HL-60 (cell line): ENCODE measurements at regions not wholly inside any gene's neighbourhood (a gene's known extent, or its start where the extent isn't known, plus 50 kb on each side); places are given as distances from the start of the nearest gene placed in this dataset.

Experiments used
- DNase-seq, 2 experiments: peaks; one replicate each; pipeline ENCODE4 v3.0.0-alpha.2; 2010 to 2020; ENCODE audit warnings: low read depth in 1 of 2, low spot score in 1 of 2
- H3K27ac ChIP-seq: fragments of 250-450 bp; sonication (Bioruptor Pico); replicated peaks from 2 replicates; pipeline ENCODE4 v1.5.1; 2020; ENCODE audit warnings: mild to moderate bottlenecking, moderate library complexity
- H3K27me3 ChIP-seq: fragments of 250-450 bp; sonication (Bioruptor Pico); 2 replicates; pipeline ENCODE4 v1.5.1; 2021; ENCODE audit warnings: mild to moderate bottlenecking, moderate library complexity; ENCODE audit not compliant: insufficient read depth, poor library complexity, severe bottlenecking
- H3K4me3 ChIP-seq: replicated peaks from 2 replicates; pipeline ENCODE4 v1.5.1; 2011; ENCODE audit warnings: mild to moderate bottlenecking, control low read depth, low read length; ENCODE audit not compliant: insufficient read depth
- CTCF ChIP-seq: IDR thresholded peaks from one replicate; pipeline ENCODE4 v1.5.1; 2011; ENCODE audit warnings: low read length, control low read depth, inconsistent platforms; ENCODE audit not compliant: insufficient read depth
- GABPA ChIP-seq: IDR thresholded peaks from 2 replicates; pipeline ENCODE4 v1.6.1; 2012; ENCODE audit warnings: low read depth
- POLR2AphosphoS5 ChIP-seq: IDR thresholded peaks from 2 replicates; pipeline ENCODE4 v1.6.1; 2012; ENCODE audit warnings: low read depth
- SPI1 ChIP-seq: IDR thresholded peaks from 2 replicates; pipeline ENCODE4 v1.6.1; 2012; ENCODE audit warnings: low read depth, mild to moderate bottlenecking, borderline replicate concordance
- TF ChIP-seq, protein P1 (sequence below): IDR thresholded peaks from 2 replicates; pipeline ENCODE4 v1.6.1; 2012; ENCODE audit warnings: low read depth; ENCODE audit not compliant: insufficient replicate concordance

- no peak overlapping the region for H3K4me3 ChIP-seq
- H3K27me3 ChIP-seq: no peaks in the 10 kb centered on the region
- no peak overlapping the region for H3K27ac ChIP-seq
- no peak for DNase-seq
- TF ChIP-seq, protein P1, sequence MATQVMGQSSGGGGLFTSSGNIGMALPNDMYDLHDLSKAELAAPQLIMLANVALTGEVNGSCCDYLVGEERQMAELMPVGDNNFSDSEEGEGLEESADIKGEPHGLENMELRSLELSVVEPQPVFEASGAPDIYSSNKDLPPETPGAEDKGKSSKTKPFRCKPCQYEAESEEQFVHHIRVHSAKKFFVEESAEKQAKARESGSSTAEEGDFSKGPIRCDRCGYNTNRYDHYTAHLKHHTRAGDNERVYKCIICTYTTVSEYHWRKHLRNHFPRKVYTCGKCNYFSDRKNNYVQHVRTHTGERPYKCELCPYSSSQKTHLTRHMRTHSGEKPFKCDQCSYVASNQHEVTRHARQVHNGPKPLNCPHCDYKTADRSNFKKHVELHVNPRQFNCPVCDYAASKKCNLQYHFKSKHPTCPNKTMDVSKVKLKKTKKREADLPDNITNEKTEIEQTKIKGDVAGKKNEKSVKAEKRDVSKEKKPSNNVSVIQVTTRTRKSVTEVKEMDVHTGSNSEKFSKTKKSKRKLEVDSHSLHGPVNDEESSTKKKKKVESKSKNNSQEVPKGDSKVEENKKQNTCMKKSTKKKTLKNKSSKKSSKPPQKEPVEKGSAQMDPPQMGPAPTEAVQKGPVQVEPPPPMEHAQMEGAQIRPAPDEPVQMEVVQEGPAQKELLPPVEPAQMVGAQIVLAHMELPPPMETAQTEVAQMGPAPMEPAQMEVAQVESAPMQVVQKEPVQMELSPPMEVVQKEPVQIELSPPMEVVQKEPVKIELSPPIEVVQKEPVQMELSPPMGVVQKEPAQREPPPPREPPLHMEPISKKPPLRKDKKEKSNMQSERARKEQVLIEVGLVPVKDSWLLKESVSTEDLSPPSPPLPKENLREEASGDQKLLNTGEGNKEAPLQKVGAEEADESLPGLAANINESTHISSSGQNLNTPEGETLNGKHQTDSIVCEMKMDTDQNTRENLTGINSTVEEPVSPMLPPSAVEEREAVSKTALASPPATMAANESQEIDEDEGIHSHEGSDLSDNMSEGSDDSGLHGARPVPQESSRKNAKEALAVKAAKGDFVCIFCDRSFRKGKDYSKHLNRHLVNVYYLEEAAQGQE: no peak
- no peak for TF ChIP-seq SPI1
These were observed 590.9 kb upstream of the SLITRK5 start for GRCh38 chr13:87080100-87080779.

DNA sequence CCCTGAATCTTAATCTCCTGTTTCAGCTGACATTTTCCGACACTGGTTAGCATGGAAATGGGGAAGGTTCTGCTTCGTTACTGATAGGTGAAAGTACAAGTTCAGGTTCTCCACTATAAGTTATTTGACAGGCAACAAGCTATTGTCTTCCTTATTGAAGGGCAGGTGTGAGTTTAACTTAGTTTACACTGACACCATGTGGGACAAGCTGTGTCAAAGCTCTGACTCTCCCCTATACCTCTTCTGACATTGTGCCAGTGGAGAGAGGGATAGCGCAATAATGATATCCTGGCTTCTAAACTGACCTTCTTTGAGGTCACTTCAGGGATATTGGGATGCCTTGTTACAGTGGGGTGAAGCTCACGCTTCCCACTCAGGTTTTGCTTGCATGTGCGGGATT, 587.0 kb upstream of the SLITRK5 start:
- no peak overlapping the region for H3K4me3 ChIP-seq
- H3K27me3 ChIP-seq: no peaks in the 10 kb centered on the region
- TF ChIP-seq SPI1: no peak
- TF ChIP-seq, protein P1: no peak
- TF ChIP-seq POLR2AphosphoS5: no peak
- TF ChIP-seq CTCF: no peak
- no peak for TF ChIP-seq GABPA
- no peak for DNase-seq
- no peak overlapping the region for H3K27ac ChIP-seq

DNA sequence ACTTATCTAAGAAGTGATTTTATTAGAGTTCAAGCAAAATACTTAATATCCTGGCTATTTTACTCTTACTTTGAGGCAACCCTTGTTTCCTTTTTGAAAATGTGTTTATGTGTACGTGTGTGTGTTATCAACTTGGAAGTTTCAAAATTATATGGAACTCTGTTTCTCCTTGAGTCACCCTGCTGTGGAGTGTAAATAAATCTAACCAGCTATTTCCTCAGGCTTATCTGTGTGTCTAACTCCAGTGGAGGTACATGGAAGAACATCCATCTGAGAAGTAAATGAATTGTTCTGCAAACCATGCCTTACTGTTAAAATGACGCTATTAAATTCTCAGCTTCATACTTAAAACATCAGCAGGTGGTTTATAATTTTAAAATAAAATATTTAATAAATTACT, 583.4 kb upstream of the SLITRK5 start:
- TF ChIP-seq CTCF (no peak), POLR2AphosphoS5 (no peak), SPI1 (no peak), GABPA (no peak)
- TF ChIP-seq, protein P1: no peak
- Histone ChIP-seq H3K27ac (no peak overlapping the region), H3K4me3 (no peak overlapping the region), H3K27me3 (no peaks in the 10 kb centered on the region)
- no peak for DNase-seq
